HepG2 (cell line): ENCODE measurements at regions not wholly inside any gene's neighbourhood (a gene's known extent, or its start where the extent isn't known, plus 50 kb on each side); places are given as distances from the start of the nearest gene placed in this dataset.
A peak's percentile ranks its signal among the peaks of the same experiment; 100 is the strongest.
"Not testable (repeated sequence)": the region's sequence is repeated elsewhere in the genome, so short reads cannot be mapped to it uniquely, and the experiment has no call there.

ENCODE experiments used
- ATAC-seq: fragments of 200-7000 bp; cut with Tn5 transposase; 3 replicates; pipeline ENCODE4 v1.9.1; 2020; ENCODE audit warnings: mild to moderate bottlenecking, moderate library complexity
- BruUV-seq: library from RNA; stranded (reverse); fragments of 400-500 nt; replicated peaks from 2 replicates; lab custom pipeline; 2021; lab: Mats Ljungman, UMichigan
- CTCF ChIA-PET: fragments of 300-600 bp; formaldehyde crosslinking; extraction: SDS; loops from one replicate; lab custom pipeline; 2021; ENCODE audit warnings: low total read pairs, inconsistent platforms, low intra/inter-chr PET ratio; lab: Yijun Ruan, JAX
- POLR2A ChIA-PET: fragments of 350-600 bp; sonication (Branson Sonifier 250); formaldehyde crosslinking; loops from one replicate; lab custom pipeline; 2020; ENCODE audit warnings: antibody characterized with exemption, inconsistent platforms; lab: Yijun Ruan, JAX
- DNase-seq: peaks from one replicate; pipeline ENCODE4 v3.0.0-alpha.2; 2015; ENCODE audit warnings: low spot score
- FAIRE-seq: peaks from 3 replicates; lab custom pipeline; 2011; peaks lifted over from hg19 to GRCh38; lab: Jason Lieb, UNC
- H2AFZ ChIP-seq: one replicate; pipeline ENCODE4 v1.6.1; 2011; ENCODE audit warnings: low read length, inconsistent platforms
- H3K27ac ChIP-seq: fragments of 300-600 bp; 3 replicates; pipeline ENCODE4 v1.8.0; 2011; ENCODE audit warnings: mixed run types, mild to moderate bottlenecking, mixed read lengths, low read length, inconsistent platforms; ENCODE audit not compliant: insufficient read depth; ENCODE audit errors: extremely low read length
- H3K27me3 ChIP-seq, 2 experiments: fragments of 200-600 bp in 1 of 2; 2 replicates in 1 of 2; 3 replicates in 1 of 2; pipeline versions ENCODE4 v1.6.0 to v1.8.0; 2011; ENCODE audit warnings: low read length in 2 of 2, mild to moderate bottlenecking in 2 of 2, moderate library complexity in 2 of 2, inconsistent platforms in 1 of 2; ENCODE audit not compliant: insufficient read depth in 2 of 2, control insufficient read depth in 1 of 2
- H3K36me3 ChIP-seq, 2 experiments: fragments of 200-600 bp in 1 of 2; replicated peaks in 1 of 2; 2 replicates in 1 of 2; 3 replicates in 1 of 2; pipeline versions ENCODE4 v1.5.1 to v1.8.0; 2011; ENCODE audit warnings: low read length in 2 of 2, inconsistent platforms in 1 of 2; ENCODE audit not compliant: insufficient read depth in 2 of 2, control insufficient read depth in 1 of 2
- H3K4me1 ChIP-seq: 2 replicates; pipeline ENCODE4 v1.5.1; 2012; ENCODE audit warnings: low read length, inconsistent platforms; ENCODE audit not compliant: insufficient read depth
- H3K4me2 ChIP-seq: 2 replicates; pipeline ENCODE4 v1.6.0; 2011; ENCODE audit warnings: low read depth, low read length, inconsistent platforms
- H3K4me3 ChIP-seq, 3 experiments: fragments of 200-600 bp in 1 of 3; sonication (generic), shearing (Covaris generic) in 1 of 3; replicated peaks in 1 of 3; 2 replicates each; pipeline ENCODE4 v1.5.1; 2011 to 2016; ENCODE audit warnings: low read length in 3 of 3, inconsistent platforms in 2 of 3, low read depth in 2 of 3, mild to moderate bottlenecking in 2 of 3, control low read depth in 1 of 3, mixed read lengths in 1 of 3; ENCODE audit not compliant: insufficient read depth in 1 of 3
- H3K79me2 ChIP-seq: one replicate; pipeline ENCODE4 v1.6.1; 2011; ENCODE audit warnings: low read length, inconsistent platforms; ENCODE audit not compliant: insufficient read depth
- H3K9ac ChIP-seq: 2 replicates; pipeline ENCODE4 v1.6.0; 2011; ENCODE audit warnings: mild to moderate bottlenecking, low read depth, low read length, inconsistent platforms; ENCODE audit not compliant: insufficient read depth
- H3K9me3 ChIP-seq: 2 replicates; pipeline ENCODE4 v1.5.1; 2012; ENCODE audit warnings: mild to moderate bottlenecking, low read length
- H4K20me1 ChIP-seq: 2 replicates; pipeline ENCODE4 v1.6.0; 2011; ENCODE audit warnings: inconsistent platforms, mild to moderate bottlenecking, low read length, moderate library complexity; ENCODE audit not compliant: insufficient read depth
- WGBS: methylation state at CpG from one replicate; pipeline ENCODE4 v1.1.6; 2017; ENCODE audit warnings: low lambda C conversion rate; 5-methylcytosine and 5-hydroxymethylcytosine counted together
- in situ Hi-C: cut with HindIII; loops from 2 replicates; pipeline ENCODE4 v1.10.0; 2017; ENCODE audit warnings: low pct_unique_long_range_greater_than_20kb; ENCODE audit not compliant: extremely low pct_ligation_motif_present
- intact Hi-C: fragments of 100-400 bp; cut with micrococcal nuclease; formaldehyde crosslinking; loops from one replicate; pipeline ENCODE4 v1.10.0; 2022; ENCODE audit not compliant: unreplicated experiment

DNA sequence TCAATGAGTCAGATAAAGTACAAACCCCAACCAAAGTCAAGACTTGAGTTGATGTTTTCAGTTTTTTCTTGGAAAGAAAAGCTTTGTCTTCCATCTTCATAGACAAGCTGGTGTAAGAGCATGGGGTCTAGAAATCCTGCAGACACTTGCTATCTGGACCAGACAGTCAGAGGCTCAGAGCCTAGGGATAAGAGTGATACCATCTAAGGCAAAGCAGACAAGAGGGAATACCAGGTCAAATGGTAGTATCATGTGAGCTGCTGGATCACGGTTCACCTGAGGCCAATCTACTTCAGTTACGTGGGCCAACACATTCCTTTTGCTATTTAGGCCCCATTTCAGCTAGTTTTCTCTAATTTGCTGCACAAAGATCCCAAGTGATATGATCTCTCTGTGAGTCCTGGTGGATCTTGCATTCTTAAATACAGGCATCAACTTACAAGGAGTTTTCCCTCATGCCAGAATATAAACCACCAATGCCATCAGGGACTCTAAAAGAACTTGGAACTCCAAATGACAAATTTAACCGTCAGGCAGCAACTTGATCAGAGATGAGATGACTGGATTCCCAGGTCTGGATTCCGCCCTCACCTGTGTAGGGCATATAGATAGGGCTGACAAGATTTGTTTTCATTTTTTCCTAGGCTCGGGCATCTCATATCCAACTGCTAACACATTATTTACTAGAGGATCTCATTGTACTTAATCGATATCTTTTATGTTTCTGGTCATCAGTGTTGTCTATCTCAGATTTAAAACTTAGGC is 101.4 kb downstream of the FOXD4L6 start:
- H3K9me3 ChIP-seq, ATAC-seq, DNase-seq, H3K4me2 ChIP-seq, in situ Hi-C loops, H3K9ac ChIP-seq, CTCF ChIA-PET, BruUV-seq, H3K36me3 ChIP-seq, H4K20me1 ChIP-seq, FAIRE-seq, H3K4me1 ChIP-seq, H3K4me3 ChIP-seq, POLR2A ChIA-PET, H2AFZ ChIP-seq, intact Hi-C loops, H3K27me3 ChIP-seq, H3K27ac ChIP-seq, H3K79me2 ChIP-seq: not testable (repeated sequence)
- WGBS: 86% methylated on average over 6 of the region's 6 CpGs

DNA sequence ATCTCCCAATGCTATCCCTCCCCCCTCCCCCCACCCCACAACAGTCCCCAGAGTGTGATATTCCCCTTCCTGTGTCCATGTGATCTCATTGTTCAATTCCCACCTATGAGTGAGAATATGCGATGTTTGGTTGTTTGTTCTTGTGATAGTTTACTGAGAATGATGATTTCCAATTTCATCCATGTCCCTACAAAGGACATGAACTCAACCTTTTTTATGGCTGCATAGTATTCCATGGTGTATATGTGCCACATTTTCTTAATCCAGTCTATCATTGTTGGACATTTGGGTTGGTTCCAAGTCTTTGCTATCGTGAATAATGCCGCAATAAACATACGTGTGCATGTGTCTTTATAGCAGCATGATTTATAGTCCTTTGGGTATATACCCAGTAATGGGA is 106.1 kb downstream of the FOXD4L6 start:
- H4K20me1 ChIP-seq, H2AFZ ChIP-seq, BruUV-seq, H3K9ac ChIP-seq, POLR2A ChIA-PET, H3K4me3 ChIP-seq, H3K27ac ChIP-seq, CTCF ChIA-PET, H3K4me2 ChIP-seq, intact Hi-C loops, DNase-seq, H3K36me3 ChIP-seq, H3K79me2 ChIP-seq, H3K4me1 ChIP-seq, H3K27me3 ChIP-seq, in situ Hi-C loops, ATAC-seq, H3K9me3 ChIP-seq, FAIRE-seq: not testable (repeated sequence)
- WGBS: 96% methylated on average over 4 of the region's 4 CpGs

DNA sequence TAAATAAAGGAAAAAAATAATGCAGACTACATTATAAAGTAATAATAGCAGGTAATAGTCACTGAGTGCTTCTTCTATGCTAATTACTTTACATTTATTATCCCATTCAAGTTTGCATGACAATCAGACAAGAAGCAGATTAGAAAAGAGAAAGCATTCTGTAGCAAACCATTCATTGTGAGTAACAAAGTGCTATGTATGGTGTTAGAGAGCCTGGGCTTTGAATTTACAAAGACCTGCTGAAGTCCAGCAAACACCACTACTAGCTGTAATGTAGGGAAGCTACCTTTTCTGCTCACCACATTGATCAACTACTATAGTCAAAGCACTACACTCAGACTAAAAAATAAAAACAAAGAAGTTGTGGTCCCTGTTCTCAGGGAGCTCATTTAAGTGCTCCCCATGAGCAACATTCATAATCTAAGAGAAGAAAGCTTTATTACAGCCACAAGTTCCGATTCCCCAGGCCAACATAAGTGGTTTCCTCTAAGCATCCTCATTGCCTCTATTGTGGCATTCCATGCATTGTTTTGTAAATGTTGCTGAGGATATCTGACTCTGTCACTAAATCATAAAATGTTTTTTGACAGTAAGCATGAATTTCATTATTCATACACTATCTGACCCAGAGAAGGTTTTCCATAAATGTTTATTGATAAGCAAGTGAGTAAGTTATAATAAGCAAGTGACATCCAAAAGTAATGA is 108.5 kb downstream of the FOXD4L6 start:
- H3K9ac ChIP-seq, ATAC-seq, H3K9me3 ChIP-seq, H3K27me3 ChIP-seq, POLR2A ChIA-PET, H3K79me2 ChIP-seq, H3K27ac ChIP-seq, DNase-seq, BruUV-seq, CTCF ChIA-PET, H4K20me1 ChIP-seq, H3K4me3 ChIP-seq, intact Hi-C loops, H3K4me1 ChIP-seq, in situ Hi-C loops, FAIRE-seq, H3K4me2 ChIP-seq, H2AFZ ChIP-seq, H3K36me3 ChIP-seq: not testable (repeated sequence)
- WGBS: 94% methylated on average over 1 of the region's 1 CpG

DNA sequence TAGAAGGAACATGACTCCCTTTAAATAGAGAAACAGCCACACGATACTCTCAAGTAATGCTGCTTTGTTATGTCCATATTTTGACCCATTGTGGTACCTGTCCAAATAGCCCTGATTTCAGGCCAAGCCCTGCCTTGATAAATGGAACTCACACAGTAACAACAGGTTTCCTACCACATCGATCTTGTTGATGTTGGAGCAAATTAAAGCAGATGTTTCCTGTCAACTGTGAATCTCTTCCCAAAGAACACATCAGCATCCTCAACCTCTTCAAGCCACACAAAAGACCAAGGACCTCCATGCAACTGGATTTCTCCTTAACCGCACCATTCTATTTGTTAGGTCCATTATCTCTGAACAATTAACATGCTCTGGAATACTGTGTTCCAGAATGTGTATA is 109.5 kb downstream of the FOXD4L6 start:
- in situ Hi-C loops, CTCF ChIA-PET: not testable (repeated sequence)

More for the DNA sequence above, 109.5 kb downstream of the FOXD4L6 start:
- 94% methylated on average over 2 of the region's 3 CpGs for whole genome bisulfite sequencing
- H3K27me3 ChIP-seq, H3K4me1 ChIP-seq, ATAC-seq, H3K79me2 ChIP-seq, FAIRE-seq, intact Hi-C loops, H3K27ac ChIP-seq, H3K4me3 ChIP-seq, DNase-seq, H3K9ac ChIP-seq, H2AFZ ChIP-seq, POLR2A ChIA-PET, H3K36me3 ChIP-seq, H3K4me2 ChIP-seq, H4K20me1 ChIP-seq, H3K9me3 ChIP-seq: not testable (repeated sequence)
- TSS peak; percentile 17 for BruUV-seq
